ENCODE measurements at regions not wholly inside any gene's neighbourhood (a gene's known extent, or its start where the extent isn't known, plus 50 kb on each side); places are given as distances from the start of the nearest gene placed in this dataset.

DNA sequence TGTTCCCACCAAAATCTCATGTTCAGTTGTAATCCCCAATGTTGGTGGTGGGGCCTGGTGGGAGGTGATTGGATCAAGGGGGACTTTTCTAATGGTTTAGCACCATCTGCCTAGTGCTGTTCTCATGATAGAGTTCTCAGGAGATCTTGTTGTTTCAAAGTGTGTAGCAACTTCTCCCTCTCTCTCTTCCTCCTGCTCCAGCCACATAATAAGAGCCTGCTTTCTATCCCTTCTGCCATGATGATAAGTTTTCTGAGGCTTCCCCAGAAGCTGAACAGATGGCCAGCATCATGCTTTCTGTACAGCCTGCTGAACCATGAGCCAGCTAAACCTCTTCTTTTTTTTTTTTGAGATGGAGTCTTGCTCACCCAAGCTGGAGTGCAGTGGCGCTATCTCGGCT lies 910.6 kb downstream of the KCNMA1 start:
- no peak overlapping the region for H3K4me3 ChIP-seq (ENCODE audit: low read depth, low read length)
- in situ Hi-C loops (cut with HindIII; ENCODE audit: low sequenced_read_pairs), result no loop called here
- no peak for DNase-seq (ENCODE audit: low read depth)
- TF ChIP-seq, protein P1, sequence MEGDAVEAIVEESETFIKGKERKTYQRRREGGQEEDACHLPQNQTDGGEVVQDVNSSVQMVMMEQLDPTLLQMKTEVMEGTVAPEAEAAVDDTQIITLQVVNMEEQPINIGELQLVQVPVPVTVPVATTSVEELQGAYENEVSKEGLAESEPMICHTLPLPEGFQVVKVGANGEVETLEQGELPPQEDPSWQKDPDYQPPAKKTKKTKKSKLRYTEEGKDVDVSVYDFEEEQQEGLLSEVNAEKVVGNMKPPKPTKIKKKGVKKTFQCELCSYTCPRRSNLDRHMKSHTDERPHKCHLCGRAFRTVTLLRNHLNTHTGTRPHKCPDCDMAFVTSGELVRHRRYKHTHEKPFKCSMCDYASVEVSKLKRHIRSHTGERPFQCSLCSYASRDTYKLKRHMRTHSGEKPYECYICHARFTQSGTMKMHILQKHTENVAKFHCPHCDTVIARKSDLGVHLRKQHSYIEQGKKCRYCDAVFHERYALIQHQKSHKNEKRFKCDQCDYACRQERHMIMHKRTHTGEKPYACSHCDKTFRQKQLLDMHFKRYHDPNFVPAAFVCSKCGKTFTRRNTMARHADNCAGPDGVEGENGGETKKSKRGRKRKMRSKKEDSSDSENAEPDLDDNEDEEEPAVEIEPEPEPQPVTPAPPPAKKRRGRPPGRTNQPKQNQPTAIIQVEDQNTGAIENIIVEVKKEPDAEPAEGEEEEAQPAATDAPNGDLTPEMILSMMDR (IDR thresholded peaks at IDR 0.05; ENCODE audit: low read depth, low read length, missing control alignments), result no peak

DNA sequence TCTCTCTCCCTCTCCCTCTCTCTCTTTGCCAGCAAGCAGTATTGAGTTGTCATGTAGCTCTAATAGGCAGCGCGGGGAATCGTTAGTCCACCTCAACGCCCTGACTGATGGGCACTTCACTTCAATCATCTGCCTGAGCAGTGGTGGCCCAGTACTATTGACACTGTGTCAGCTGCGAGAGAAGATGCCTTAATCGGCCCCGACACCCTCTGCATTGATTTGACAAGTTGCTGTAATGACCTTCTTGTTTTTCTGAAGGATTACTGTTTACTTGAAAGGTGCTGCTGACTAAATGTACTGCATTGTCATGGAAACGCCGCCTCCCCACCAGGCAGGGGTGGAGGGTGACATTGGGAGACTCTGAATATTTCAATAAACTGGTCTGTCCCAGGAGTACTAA lies 913.8 kb downstream of the KCNMA1 start:
- in situ Hi-C loops (cut with HindIII; ENCODE audit: low sequenced_read_pairs), result no loop called here
- no peak for DNase-seq (ENCODE audit: low read depth)
- no peak overlapping the region for H3K4me3 ChIP-seq (ENCODE audit: low read depth, low read length)
- TF ChIP-seq, protein P1 (IDR thresholded peaks at IDR 0.05; ENCODE audit: low read depth, low read length, missing control alignments), result no peak

DNA sequence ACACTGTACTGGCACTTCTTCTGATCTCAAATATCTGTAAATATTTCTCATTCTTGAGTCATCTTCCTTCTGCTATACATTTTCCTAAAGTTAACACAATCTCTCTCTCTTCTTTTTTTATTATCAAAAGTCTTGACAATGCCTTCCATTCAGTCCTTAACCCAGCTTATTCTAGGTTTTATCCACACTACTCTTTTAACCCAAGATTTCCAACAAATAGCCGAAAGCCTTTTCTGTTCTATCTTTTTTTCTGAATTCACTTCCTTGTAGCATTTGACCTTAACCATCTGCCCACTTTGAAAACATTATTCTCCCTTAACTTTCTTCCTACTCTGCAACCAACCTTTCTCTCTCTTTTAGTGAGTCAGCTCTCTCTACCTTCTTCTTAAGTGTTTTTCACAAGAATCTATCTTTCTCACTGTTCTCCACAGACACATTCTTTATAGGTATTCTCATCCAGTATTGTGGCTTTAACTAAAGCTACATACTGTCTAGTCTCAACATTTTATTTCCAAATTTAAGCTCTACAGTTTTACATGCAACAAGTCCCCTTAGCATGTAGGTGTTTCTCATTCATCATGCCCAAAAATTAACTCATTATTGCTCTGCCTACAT lies 915.6 kb downstream of the KCNMA1 start:
- in situ Hi-C loops (cut with HindIII; ENCODE audit: low sequenced_read_pairs), result no loop called here
- no peak overlapping the region for H3K4me3 ChIP-seq (ENCODE audit: low read depth, low read length)
- TF ChIP-seq, protein P1 (IDR thresholded peaks at IDR 0.05; ENCODE audit: low read depth, low read length, missing control alignments), result no peak
- DNase-seq (ENCODE audit: low read depth), result no peak

DNA sequence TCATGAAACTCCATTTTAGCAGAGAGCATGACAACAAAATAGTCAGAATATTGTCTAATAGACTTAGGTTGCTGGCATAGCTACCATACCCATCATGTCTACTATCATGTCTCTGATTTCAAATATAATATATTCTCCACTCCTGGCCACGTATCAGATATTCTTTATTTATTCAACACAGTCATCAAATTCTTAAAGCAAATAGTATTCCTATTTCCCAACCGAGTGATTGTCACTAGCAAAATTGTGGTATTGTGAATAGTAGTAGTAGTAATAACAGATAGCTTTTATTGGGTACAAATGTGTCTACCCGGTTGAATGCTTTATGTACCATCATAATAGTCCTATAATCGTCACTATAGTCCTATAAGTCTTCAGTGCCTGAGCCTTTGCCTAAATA lies 918.6 kb downstream of the KCNMA1 start:
- DNase-seq (ENCODE audit: low read depth), result no peak
- in situ Hi-C loops (cut with HindIII; ENCODE audit: low sequenced_read_pairs), result no loop called here
- H3K4me3 ChIP-seq (ENCODE audit: low read depth, low read length), result no peak overlapping the region
- TF ChIP-seq, protein P1 (IDR thresholded peaks at IDR 0.05; ENCODE audit: low read depth, low read length, missing control alignments), result no peak

DNA sequence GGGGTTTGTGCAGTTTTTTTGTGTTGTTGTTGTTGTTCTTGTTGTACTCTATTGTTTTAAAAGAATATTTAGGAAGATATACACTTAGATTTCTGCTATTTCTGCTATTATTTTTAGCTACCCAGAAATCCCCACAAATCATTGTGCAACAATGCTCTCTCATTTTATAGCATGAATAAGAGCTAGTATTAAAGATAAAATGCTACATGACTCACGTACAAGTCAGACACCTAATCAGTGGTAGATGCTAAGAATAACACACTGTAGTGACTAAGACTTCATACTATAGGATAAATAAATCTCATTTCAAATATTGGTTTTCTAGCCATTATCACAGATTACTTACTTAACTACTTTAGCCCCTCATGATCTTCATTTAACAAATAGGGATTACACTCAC lies 920.5 kb downstream of the KCNMA1 start:
- peak; percentile 26 for DNase-seq (ENCODE audit: low read depth)
- no peak overlapping the region for H3K4me3 ChIP-seq (ENCODE audit: low read depth, low read length)
- TF ChIP-seq, protein P1 (IDR thresholded peaks at IDR 0.05; ENCODE audit: low read depth, low read length, missing control alignments), result no peak
- in situ Hi-C loops (cut with HindIII; ENCODE audit: low sequenced_read_pairs), result no loop called here

DNA sequence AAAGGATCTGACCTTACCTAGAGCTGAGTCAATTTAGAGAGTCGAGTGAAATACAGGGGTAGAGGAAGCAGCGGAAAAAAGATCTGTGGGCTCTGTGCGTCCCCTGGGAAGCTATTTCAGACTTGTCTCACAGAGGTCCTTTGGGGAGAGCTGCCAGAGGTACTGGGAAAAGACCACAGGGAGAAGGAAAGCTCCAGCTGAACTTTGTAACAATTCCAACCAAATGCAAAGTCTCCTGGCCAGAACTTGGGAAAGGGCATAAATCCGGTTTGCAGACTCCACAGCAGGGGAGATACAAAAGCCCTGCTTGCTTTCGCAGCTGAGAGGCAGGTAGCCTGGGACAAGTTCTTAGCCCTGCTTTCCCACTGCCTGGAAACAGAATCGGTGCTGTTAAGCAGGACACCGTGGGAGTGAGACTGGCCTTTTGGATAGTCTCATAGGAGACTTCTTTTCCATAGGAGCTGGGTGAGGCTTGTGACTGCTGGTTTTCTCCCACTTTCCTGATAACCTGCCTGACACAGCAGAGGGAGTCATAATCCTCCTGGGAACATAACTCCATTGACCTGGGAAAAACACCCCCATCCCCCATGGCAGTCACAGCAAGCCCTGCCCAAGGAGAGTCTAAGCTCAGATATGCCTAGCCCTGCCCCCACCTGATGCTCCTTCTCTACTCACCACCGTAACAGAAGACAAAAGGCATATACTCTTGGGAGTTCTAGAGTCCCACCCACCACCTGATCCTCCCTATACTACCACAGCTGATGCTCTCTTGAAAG lies 926.2 kb downstream of the KCNMA1 start:
- in situ Hi-C loops (cut with HindIII; ENCODE audit: low sequenced_read_pairs), result no loop called here

More for the DNA sequence above, 926.2 kb downstream of the KCNMA1 start:
- no peak overlapping the region for H3K4me3 ChIP-seq (ENCODE audit: low read depth, low read length)
- peak; percentile 29 for DNase-seq (ENCODE audit: low read depth)
- TF ChIP-seq, protein P1 (IDR thresholded peaks at IDR 0.05; ENCODE audit: low read depth, low read length, missing control alignments), result no peak

Data from astrocyte of the cerebellum (primary cell).